AG04450 (cell line): ENCODE measurements at regions not wholly inside any gene's neighbourhood (a gene's known extent, or its start where the extent isn't known, plus 50 kb on each side); places are given as distances from the start of the nearest gene placed in this dataset.

Experiments used
- CTCF ChIA-PET: fragments of 300-600, 350-600 bp; formaldehyde crosslinking; extraction: SDS; loops from one replicate; lab custom pipeline; 2022; ENCODE audit warnings: antibody characterized with exemption, inconsistent platforms; lab: Charles Lee
- POLR2A ChIA-PET: fragments of 350-600 bp; formaldehyde crosslinking; extraction: SDS; loops from one replicate; lab custom pipeline; 2021; ENCODE audit warnings: antibody characterized with exemption, inconsistent platforms; lab: Yijun Ruan, JAX
- DNase-seq: peaks from one replicate; pipeline ENCODE4 v3.0.0-alpha.2; 2011; ENCODE audit warnings: low read depth, low spot score
- H3K27ac ChIP-seq: one replicate; pipeline ENCODE4 v1.5.1; 2012; ENCODE audit warnings: low read depth, low read length, control low read depth
- H3K27me3 ChIP-seq: one replicate; pipeline ENCODE4 v1.6.0; 2012; ENCODE audit warnings: low read length; ENCODE audit not compliant: control insufficient read depth, insufficient read depth
- H3K4me3 ChIP-seq: 2 replicates; pipeline ENCODE4 v1.5.1; 2011; ENCODE audit warnings: mild to moderate bottlenecking, low read depth, low read length, control low read depth
- H3K9me3 ChIP-seq: 2 replicates; pipeline ENCODE4 v1.5.1; 2012; ENCODE audit warnings: low read length; ENCODE audit not compliant: control insufficient read depth, insufficient read depth
- TF ChIP-seq, protein P1 (sequence below): IDR thresholded peaks from 2 replicates; pipeline ENCODE4 v1.5.1; 2011; ENCODE audit warnings: low read depth, low read length, control low read depth, inconsistent platforms

DNA sequence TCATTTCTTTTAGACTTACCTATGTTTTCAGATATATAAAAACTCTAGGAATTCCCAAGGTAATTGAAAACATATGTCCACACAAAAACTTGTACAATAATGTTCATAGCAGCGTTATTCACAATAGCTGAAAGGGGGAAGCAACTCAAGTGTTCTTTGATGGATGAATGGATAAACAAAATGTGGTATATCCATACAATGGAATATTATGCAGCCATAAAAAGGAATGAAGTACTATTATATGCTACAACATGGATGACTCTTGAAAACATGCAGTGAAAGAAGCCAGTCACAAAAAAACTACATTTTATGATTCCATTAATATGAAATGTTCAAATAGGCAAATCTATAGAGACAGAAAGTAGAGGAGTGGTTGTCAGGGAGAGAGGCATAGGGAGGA is 62.2 kb upstream of the WDR26 start:
- Histone ChIP-seq H3K9me3 (no peaks in the 10 kb centered on the region), H3K4me3 (no peak overlapping the region), H3K27me3 (no peaks in the 10 kb centered on the region), H3K27ac (no peak overlapping the region)
- ChIA-PET CTCF (interaction anchor here (2.7 kb wide), 1 partner anchor 16 kb away, joined by 26 read pairs; no protein-coding TSS in a partner anchor), POLR2A (no interaction called here)
- TF ChIP-seq, protein P1, sequence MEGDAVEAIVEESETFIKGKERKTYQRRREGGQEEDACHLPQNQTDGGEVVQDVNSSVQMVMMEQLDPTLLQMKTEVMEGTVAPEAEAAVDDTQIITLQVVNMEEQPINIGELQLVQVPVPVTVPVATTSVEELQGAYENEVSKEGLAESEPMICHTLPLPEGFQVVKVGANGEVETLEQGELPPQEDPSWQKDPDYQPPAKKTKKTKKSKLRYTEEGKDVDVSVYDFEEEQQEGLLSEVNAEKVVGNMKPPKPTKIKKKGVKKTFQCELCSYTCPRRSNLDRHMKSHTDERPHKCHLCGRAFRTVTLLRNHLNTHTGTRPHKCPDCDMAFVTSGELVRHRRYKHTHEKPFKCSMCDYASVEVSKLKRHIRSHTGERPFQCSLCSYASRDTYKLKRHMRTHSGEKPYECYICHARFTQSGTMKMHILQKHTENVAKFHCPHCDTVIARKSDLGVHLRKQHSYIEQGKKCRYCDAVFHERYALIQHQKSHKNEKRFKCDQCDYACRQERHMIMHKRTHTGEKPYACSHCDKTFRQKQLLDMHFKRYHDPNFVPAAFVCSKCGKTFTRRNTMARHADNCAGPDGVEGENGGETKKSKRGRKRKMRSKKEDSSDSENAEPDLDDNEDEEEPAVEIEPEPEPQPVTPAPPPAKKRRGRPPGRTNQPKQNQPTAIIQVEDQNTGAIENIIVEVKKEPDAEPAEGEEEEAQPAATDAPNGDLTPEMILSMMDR = no peak
- no peak for DNase-seq

DNA sequence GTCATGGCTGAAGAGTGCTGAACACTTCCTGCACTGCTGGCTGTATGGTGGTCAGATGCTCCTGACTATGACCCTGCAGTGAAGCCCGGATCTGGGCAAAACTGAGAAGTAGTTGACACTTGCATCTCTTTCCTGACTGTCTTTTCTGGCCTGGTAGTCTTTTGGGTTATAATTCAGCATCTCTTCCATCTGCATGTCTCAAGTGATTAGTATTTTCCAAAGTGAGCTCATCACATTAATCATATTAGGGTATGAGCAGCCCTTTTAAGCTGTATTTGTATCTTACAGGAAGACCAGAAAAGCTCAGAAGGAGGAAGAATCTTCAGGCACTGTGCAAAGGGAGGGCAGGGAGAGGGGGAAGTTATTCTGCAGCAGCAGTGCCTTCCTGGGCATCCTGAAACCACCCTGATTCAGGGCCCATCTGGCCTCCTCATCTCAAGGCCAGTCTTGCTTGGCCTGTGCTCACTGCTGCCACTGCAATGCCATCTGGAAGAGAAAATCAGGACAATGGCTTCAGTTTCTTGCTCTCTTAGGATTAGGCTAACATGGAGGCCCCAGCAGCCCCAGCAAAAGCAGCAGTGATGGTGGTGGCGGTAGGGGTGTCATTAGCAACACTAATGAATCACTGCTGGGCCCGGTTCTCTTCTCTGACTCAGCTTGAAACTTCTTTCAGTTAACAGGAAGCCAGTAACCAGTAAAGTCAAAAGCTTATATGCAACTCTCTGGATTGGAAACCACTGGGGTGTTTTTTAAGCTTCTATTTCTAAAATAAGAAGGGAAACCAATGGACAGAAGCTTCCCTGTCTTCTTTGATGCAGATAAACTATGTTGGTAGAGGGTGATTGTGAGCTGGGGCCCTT is 63.3 kb upstream of the WDR26 start:
- Histone ChIP-seq H3K27ac (peak overlapping the region; percentile 86), H3K4me3 (no peak overlapping the region), H3K27me3 (no peaks in the 10 kb centered on the region), H3K9me3 (no peaks in the 10 kb centered on the region)
- ChIA-PET CTCF (interaction anchor here (0.6 to 2.7 kb wide), 5 partner anchors 11 to 425 kb away, joined by 3 to 26 read pairs (median 4); no protein-coding TSS in a partner anchor), POLR2A (interaction anchor here (0.6 to 1.3 kb wide), 4 partner anchors 9 to 66 kb away, joined by 3 to 4 read pairs (median 3); no protein-coding TSS in a partner anchor)
- no peak for DNase-seq
- TF ChIP-seq, protein P1 = peak; percentile 13; the same call in 1 of the 2 replicates

DNA sequence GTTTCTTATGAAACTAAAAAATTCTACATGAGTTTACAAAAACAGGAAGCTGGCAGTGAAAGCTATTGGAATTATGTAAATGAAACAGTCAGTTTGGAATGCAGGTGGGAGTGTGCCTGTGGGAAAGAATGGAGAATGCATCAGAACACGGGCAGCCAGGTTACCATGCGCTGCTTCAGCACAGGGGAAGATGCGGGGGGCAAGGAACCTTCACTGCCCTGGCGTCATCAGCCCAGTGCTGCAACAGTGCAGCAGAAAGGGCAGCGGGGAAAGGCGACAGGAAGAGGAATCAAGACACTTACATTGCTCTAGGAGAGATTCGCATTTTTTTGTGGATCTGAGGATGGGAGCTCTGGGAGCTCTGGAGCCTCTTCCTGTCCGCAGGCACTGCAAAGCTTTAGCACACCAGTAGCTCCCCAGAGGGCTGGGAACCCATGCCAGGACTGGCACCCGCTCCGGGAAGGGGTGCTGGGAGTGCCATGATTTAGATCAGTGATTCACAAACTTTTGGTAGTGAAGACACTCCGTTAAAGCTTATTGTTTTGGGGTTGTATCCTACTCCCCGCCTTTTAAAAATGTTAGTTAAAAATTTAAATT is 64.1 kb upstream of the WDR26 start:
- no peak for DNase-seq
- H3K27me3 ChIP-seq = no peaks in the 10 kb centered on the region
- no peaks in the 10 kb centered on the region for H3K9me3 ChIP-seq
- peak overlapping the region; percentile 86 for H3K27ac ChIP-seq
- POLR2A ChIA-PET = interaction anchor here (0.6 to 1.3 kb wide), 6 partner anchors 10 to 94 kb away, joined by 3 to 4 read pairs (median 4); partner anchors contain the start of gene WDR26
- CTCF ChIA-PET = interaction anchor here (0.8 to 2.7 kb wide), 6 partner anchors 11 to 424 kb away, joined by 3 to 26 read pairs (median 4); no protein-coding TSS in a partner anchor
- TF ChIP-seq, protein P1 = no peak
- H3K4me3 ChIP-seq = no peak overlapping the region

DNA sequence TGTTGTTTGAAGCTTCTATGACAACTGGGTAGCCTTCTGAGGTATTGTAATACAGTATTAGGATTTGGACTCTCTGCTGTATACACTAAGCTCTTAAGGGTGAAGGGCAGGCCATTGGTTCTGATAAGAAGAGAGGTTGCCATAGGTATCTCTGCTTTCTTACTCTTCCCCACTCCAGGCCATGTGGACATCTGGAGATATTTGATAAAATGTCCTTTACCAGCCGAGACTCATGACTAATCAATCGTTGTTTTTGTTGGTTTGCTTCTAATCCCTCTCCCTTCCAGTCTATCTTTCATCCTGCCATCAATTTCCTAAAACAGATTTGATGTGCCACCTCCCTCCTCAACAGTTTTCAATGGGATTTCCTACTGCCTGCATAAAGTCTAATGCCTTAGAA is 64.6 kb upstream of the WDR26 start:
- no peaks in the 10 kb centered on the region for H3K9me3 ChIP-seq
- CTCF ChIA-PET = interaction anchor here (0.8 to 2.7 kb wide), 5 partner anchors 10 to 396 kb away, joined by 3 to 26 read pairs (median 3); no protein-coding TSS in a partner anchor
- no peaks in the 10 kb centered on the region for H3K27me3 ChIP-seq
- POLR2A ChIA-PET = interaction anchor here (0.7 to 1.3 kb wide), 5 partner anchors 10 to 94 kb away, joined by 3 to 4 read pairs (median 3); partner anchors contain the start of gene WDR26
- no peak for DNase-seq
- TF ChIP-seq, protein P1 = no peak
- H3K27ac ChIP-seq = peak overlapping the region; percentile 86
- H3K4me3 ChIP-seq = no peak overlapping the region
